HL-60 (cell line): ENCODE measurements at regions not wholly inside any gene's neighbourhood (a gene's known extent, or its start where the extent isn't known, plus 50 kb on each side); places are given as distances from the start of the nearest gene placed in this dataset.

ENCODE experiments used
- DNase-seq, 2 experiments: peaks; one replicate each; pipeline ENCODE4 v3.0.0-alpha.2; 2010 to 2020; ENCODE audit warnings: low read depth in 1 of 2, low spot score in 1 of 2
- H3K27ac ChIP-seq: fragments of 250-450 bp; sonication (Bioruptor Pico); replicated peaks from 2 replicates; pipeline ENCODE4 v1.5.1; 2020; ENCODE audit warnings: mild to moderate bottlenecking, moderate library complexity
- H3K27me3 ChIP-seq: fragments of 250-450 bp; sonication (Bioruptor Pico); 2 replicates; pipeline ENCODE4 v1.5.1; 2021; ENCODE audit warnings: mild to moderate bottlenecking, moderate library complexity; ENCODE audit not compliant: insufficient read depth, poor library complexity, severe bottlenecking
- H3K4me3 ChIP-seq: replicated peaks from 2 replicates; pipeline ENCODE4 v1.5.1; 2011; ENCODE audit warnings: mild to moderate bottlenecking, control low read depth, low read length; ENCODE audit not compliant: insufficient read depth
- CTCF ChIP-seq: IDR thresholded peaks from one replicate; pipeline ENCODE4 v1.5.1; 2011; ENCODE audit warnings: low read length, control low read depth, inconsistent platforms; ENCODE audit not compliant: insufficient read depth
- GABPA ChIP-seq: IDR thresholded peaks from 2 replicates; pipeline ENCODE4 v1.6.1; 2012; ENCODE audit warnings: low read depth
- POLR2AphosphoS5 ChIP-seq: IDR thresholded peaks from 2 replicates; pipeline ENCODE4 v1.6.1; 2012; ENCODE audit warnings: low read depth
- REST ChIP-seq: IDR thresholded peaks from 2 replicates; pipeline ENCODE4 v1.6.1; 2012; ENCODE audit warnings: low read depth; ENCODE audit not compliant: insufficient replicate concordance
- SPI1 ChIP-seq: IDR thresholded peaks from 2 replicates; pipeline ENCODE4 v1.6.1; 2012; ENCODE audit warnings: low read depth, mild to moderate bottlenecking, borderline replicate concordance

GRCh38 chr4:79651456-79651855, 243.4 kb upstream of the GK2 start:
- no peak for DNase-seq
- no peak overlapping the region for H3K27ac ChIP-seq
- TF ChIP-seq GABPA (no peak), SPI1 (no peak), REST (no peak), POLR2AphosphoS5 (no peak), CTCF (no peak)
- H3K4me3 ChIP-seq, result no peak overlapping the region
- H3K27me3 ChIP-seq, result no peaks in the 10 kb centered on the region

- no peak for TF ChIP-seq CTCF
- no peak for TF ChIP-seq POLR2AphosphoS5
- no peak for TF ChIP-seq GABPA
- TF ChIP-seq SPI1, result no peak
- TF ChIP-seq REST, result no peak
- no peaks in the 10 kb centered on the region for H3K27me3 ChIP-seq
- no peak overlapping the region for H3K4me3 ChIP-seq
- no peak for DNase-seq
- H3K27ac ChIP-seq, result no peak overlapping the region
These were observed 242.9 kb upstream of the GK2 start for GRCh38 chr4:79650794-79651431.

GRCh38 chr4:79650217-79650616, 242.2 kb upstream of the GK2 start:
- Histone ChIP-seq H3K4me3 (no peak overlapping the region), H3K27me3 (no peaks in the 10 kb centered on the region), H3K27ac (no peak overlapping the region)
- DNase-seq, result no peak
- TF ChIP-seq SPI1 (no peak), REST (no peak), CTCF (no peak), GABPA (no peak), POLR2AphosphoS5 (no peak)
